Fibroblast of skin of back (primary cell): ENCODE measurements at regions not wholly inside any gene's neighbourhood (a gene's known extent, or its start where the extent isn't known, plus 50 kb on each side); places are given as distances from the start of the nearest gene placed in this dataset.
A peak's percentile ranks its signal among the peaks of the same experiment; 100 is the strongest.

Experiments used
- DNase-seq: peaks from one replicate; pipeline ENCODE4 v3.0.0-alpha.2; 2013

- DNase-seq, result no peak
Measured at GRCh38 chr16:54361246-54361645, 74.7 kb upstream of the IRX3 start.

DNA sequence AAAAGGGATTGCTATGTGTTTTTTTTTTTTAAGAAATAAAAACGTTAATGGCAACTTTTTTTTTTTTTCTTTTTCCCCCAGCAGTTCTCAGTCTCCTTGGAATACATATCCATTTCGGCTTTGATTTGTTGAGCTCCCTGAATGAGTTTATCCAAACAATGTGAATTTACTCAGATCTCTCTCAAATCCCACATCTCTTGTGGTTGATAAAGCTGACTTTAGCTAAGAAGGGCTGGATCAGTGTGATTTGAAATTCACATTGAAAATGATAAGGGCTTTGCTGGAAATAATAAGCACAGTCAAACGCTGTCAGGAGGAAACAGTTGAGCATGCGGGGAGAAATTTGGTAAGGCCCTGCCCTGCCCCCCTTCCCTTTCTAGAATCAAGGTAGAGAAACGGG is 74.1 kb upstream of the IRX3 start:
- no peak for DNase-seq

DNA sequence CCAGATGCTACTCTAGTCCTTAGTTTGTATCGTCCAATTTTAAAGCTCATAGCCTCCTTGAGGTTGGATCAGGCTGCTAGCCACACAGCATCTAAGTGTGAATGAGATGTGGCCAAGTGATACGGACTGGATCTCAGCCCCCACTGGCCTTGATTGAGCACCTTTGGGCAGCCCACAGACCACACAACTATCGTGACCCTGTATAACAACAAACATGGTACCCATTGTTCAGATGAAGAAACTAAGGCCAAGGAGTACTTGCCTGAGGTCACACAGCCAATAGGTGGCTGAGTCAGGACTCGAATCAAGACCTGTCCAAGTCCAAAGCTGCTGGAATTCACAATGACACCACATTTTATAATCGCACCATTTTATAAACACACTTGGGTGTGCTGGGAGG is 73.0 kb upstream of the IRX3 start:
- no peak for DNase-seq

GRCh38 chr16:54359081-54359480 is 72.5 kb upstream of the IRX3 start:
- no peak for DNase-seq

DNA sequence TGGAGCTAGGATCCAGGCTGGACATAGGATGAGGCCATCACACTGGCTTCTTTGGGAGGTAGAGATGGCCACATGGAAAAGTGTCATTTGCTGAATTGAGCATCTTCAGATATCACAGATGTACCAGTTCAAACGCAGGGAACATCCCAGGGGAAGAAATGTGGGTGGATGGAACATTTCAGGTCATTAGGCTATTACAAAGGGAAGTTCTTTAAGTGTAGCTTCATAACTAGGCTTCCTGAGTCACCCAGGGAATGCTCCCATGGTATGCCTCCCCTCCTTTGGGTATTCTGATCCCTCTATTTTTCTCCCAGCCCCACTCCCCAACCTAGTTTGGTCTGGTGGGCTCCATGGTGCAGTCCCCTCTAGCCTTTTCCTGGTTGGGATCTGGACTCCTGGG is 69.8 kb upstream of the IRX3 start:
- DNase-seq, result peak; percentile 15

- DNase-seq, result peak; percentile 85
Measured at GRCh38 chr16:54355251-54355650, 68.7 kb upstream of the IRX3 start.

- DNase-seq, result no peak
Measured at GRCh38 chr16:54353097-54353496, 66.5 kb upstream of the IRX3 start.

- DNase-seq, result no peak
Measured at GRCh38 chr16:54351171-54351570, 64.6 kb upstream of the IRX3 start.

- no peak for DNase-seq
Measured at GRCh38 chr16:54347961-54348360, 61.4 kb upstream of the IRX3 start.

- peak; percentile 73 for DNase-seq
Measured at GRCh38 chr16:54346041-54346440, 59.5 kb upstream of the IRX3 start.

GRCh38 chr16:54344646-54345630 is 58.4 kb upstream of the IRX3 start:
- no peak for DNase-seq

GRCh38 chr16:54342966-54343365 is 56.4 kb upstream of the IRX3 start:
- DNase-seq, result peak; percentile 63

- DNase-seq, result no peak
Measured at GRCh38 chr16:54341892-54342776, 55.5 kb upstream of the IRX3 start.

DNA sequence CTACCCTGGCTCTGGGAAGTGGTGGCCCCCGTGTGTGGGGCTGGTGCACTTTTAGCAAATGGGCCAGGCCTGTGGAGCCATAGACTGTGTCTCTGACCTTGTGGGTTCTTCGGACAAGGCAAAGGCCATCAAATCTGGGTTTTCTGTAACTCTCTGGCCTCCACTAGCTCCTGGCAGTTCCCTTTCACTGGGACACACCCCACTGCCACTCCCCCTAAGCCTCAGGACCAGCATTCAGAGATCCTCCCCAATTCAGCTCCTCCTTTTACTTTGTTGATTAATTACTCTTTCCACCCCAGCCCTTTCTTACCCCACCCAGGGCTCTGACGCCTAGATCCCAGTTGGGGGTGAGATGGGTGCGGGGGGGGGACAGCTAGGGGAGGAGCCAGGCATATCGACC is 53.9 kb upstream of the IRX3 start:
- DNase-seq, result no peak

DNA sequence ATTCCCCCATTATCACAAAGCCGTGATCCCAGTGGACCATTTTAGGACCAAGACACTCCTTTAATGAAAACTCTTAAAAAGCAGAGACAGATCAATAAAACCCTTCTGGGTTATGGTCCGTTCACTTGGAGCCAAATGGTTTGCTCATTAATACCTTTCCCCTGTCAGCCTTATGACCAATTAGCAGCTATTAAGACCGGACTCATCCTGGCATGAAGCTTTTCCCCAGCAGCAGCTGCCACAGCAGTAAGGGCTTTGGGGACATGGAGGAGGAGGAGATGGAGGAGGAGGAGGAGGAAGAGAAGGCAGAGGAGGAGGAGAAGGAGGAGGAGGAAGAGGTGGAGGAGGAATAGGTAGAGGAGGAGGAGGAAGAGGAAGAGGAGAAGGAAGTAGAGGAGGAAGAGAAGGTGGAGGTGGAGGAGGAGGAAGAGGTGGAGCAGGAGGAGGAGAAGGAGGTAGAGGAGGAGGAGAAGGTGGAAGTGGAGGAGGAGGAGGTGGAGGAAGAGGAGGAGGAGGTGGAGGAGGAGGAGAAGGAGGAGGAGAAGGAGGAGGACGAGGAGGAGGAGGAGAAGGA is 50.1 kb upstream of the IRX3 start:
- no peak for DNase-seq
